OCI-LY1 (cell line): ENCODE measurements at regions not wholly inside any gene's neighbourhood (a gene's known extent, or its start where the extent isn't known, plus 50 kb on each side); places are given as distances from the start of the nearest gene placed in this dataset.

ENCODE experiments used
- H2AFZ ChIP-seq: fragments of 200-600 bp; sonication (generic), shearing (Covaris generic); 2 replicates; pipeline ENCODE4 v1.6.0; 2014; ENCODE audit warnings: antibody characterized with exemption, mild to moderate bottlenecking, low read length
- H3F3A ChIP-seq: fragments of 200-600 bp; sonication (generic), shearing (Covaris generic); 2 replicates; pipeline ENCODE4 v1.6.0; 2014; ENCODE audit warnings: mild to moderate bottlenecking, antibody characterized with exemption, low read length, moderate library complexity; ENCODE audit not compliant: insufficient read depth
- H3K27ac ChIP-seq: fragments of 200-600 bp; sonication (generic); 2 replicates; pipeline ENCODE4 v1.5.1; 2014; ENCODE audit warnings: low read length, mixed run types, mild to moderate bottlenecking, low read depth; ENCODE audit not compliant: poor library complexity, severe bottlenecking
- H3K27me3 ChIP-seq: fragments of 200-600 bp; sonication (generic); 2 replicates; pipeline ENCODE4 v1.6.0; 2014; ENCODE audit warnings: antibody characterized with exemption, mild to moderate bottlenecking, low read length, moderate library complexity; ENCODE audit not compliant: insufficient read depth
- H3K36me3 ChIP-seq: fragments of 200-600 bp; sonication (generic); 2 replicates; pipeline ENCODE4 v1.6.1; 2014; ENCODE audit warnings: mild to moderate bottlenecking, antibody characterized with exemption, low read length, moderate library complexity, mixed read lengths; ENCODE audit not compliant: insufficient read depth
- H3K4me1 ChIP-seq: fragments of 200-600 bp; sonication (generic); 2 replicates; pipeline ENCODE4 v1.5.1; 2014; ENCODE audit warnings: mild to moderate bottlenecking, low read length, moderate library complexity; ENCODE audit not compliant: insufficient read depth, severe bottlenecking
- H3K4me2 ChIP-seq: fragments of 200-600 bp; sonication (generic), shearing (Covaris generic); 2 replicates; pipeline ENCODE4 v1.6.1; 2014; ENCODE audit warnings: low read length
- H3K4me3 ChIP-seq: fragments of 200-600 bp; sonication (generic); 2 replicates; pipeline ENCODE4 v1.5.1; 2014; ENCODE audit warnings: low read length, low read depth, mild to moderate bottlenecking, mixed read lengths; ENCODE audit not compliant: poor library complexity, severe bottlenecking
- H3K79me2 ChIP-seq: fragments of 200-600 bp; shearing (Covaris generic); 2 replicates; pipeline ENCODE4 v1.6.1; 2016; ENCODE audit warnings: mixed run types, low read length, mixed read lengths; ENCODE audit not compliant: insufficient read depth
- H3K9ac ChIP-seq: fragments of 200-600 bp; sonication (generic), shearing (Covaris generic); 2 replicates; pipeline ENCODE4 v1.6.1; 2014; ENCODE audit warnings: mild to moderate bottlenecking, low read length, mixed read lengths
- H3K9me2 ChIP-seq: fragments of 200-600 bp; sonication (generic), shearing (Covaris generic); 2 replicates; pipeline ENCODE4 v1.6.1; 2014; ENCODE audit warnings: low read depth, mild to moderate bottlenecking, low read length, mixed read lengths
- H3K9me3 ChIP-seq: fragments of 200-600 bp; shearing (Covaris generic); 2 replicates; pipeline ENCODE4 v1.6.1; 2014; ENCODE audit warnings: low read length, mixed read lengths
- H4K20me1 ChIP-seq: fragments of 200-600 bp; sonication (generic), shearing (Covaris generic); 2 replicates; pipeline ENCODE4 v1.6.0; 2016; ENCODE audit warnings: mild to moderate bottlenecking, low read length; ENCODE audit not compliant: insufficient read depth
- CTCF ChIP-seq: fragments of 200-600 bp; sonication (generic), shearing (Covaris generic); IDR thresholded peaks from 2 replicates; pipeline ENCODE4 v1.5.1; 2017; ENCODE audit warnings: mild to moderate bottlenecking, antibody characterized with exemption, low read length, moderate library complexity, mixed read lengths
- EZH2 ChIP-seq: fragments of 200-600 bp; sonication (generic), shearing (Covaris generic); IDR thresholded peaks from 2 replicates; pipeline ENCODE4 v1.8.0; 2017; ENCODE audit warnings: borderline replicate concordance, mixed run types, mild to moderate bottlenecking, antibody characterized with exemption, low read length, moderate library complexity, mixed read lengths

GRCh38 chr13:30072818-30073186 is 222.4 kb upstream of the UBL3 start:
- no peaks in the 10 kb centered on the region for H3K9me3 ChIP-seq
- H3K27ac ChIP-seq, result no peak overlapping the region
- H3K27me3 ChIP-seq, result 0 out of 2 replicates have a peak, but pooled peaks cover 3% of the 10 kb centered on the region
- TF ChIP-seq CTCF (no peak), EZH2 (no peak)
- no peaks in the 10 kb centered on the region for H3K9me2 ChIP-seq
- no peak overlapping the region for H3K4me3 ChIP-seq
- no peak overlapping the region for H3K4me2 ChIP-seq
- H3K36me3 ChIP-seq, result no peaks in the 10 kb centered on the region
- H3K9ac ChIP-seq, result no peak overlapping the region
- no peaks in the 10 kb centered on the region for H3K79me2 ChIP-seq
- no peaks in the 10 kb centered on the region for H3F3A ChIP-seq
- no peaks in the 10 kb centered on the region for H4K20me1 ChIP-seq
- H3K4me1 ChIP-seq, result no peaks in the 10 kb centered on the region
- H2AFZ ChIP-seq, result no peak overlapping the region

GRCh38 chr13:30071969-30072817 is 221.8 kb upstream of the UBL3 start:
- Histone ChIP-seq H3K4me2 (no peak overlapping the region), H3K36me3 (no peaks in the 10 kb centered on the region), H3K9me2 (no peaks in the 10 kb centered on the region), H3K79me2 (no peaks in the 10 kb centered on the region), H3K27ac (no peak overlapping the region), H3K4me1 (no peaks in the 10 kb centered on the region), H3K9me3 (no peaks in the 10 kb centered on the region), H4K20me1 (no peaks in the 10 kb centered on the region), H3F3A (no peaks in the 10 kb centered on the region), H3K27me3 (0 out of 2 replicates have a peak, but pooled peaks cover 3% of the 10 kb centered on the region), H2AFZ (no peak overlapping the region), H3K9ac (no peak overlapping the region), H3K4me3 (no peak overlapping the region)
- TF ChIP-seq CTCF (no peak), EZH2 (no peak)

- Histone ChIP-seq H3K27me3 (no peaks in the 10 kb centered on the region), H3K27ac (no peak overlapping the region), H3K36me3 (no peaks in the 10 kb centered on the region), H4K20me1 (no peaks in the 10 kb centered on the region), H2AFZ (no peak overlapping the region), H3K4me2 (no peak overlapping the region), H3K9me3 (no peaks in the 10 kb centered on the region), H3K4me1 (no peaks in the 10 kb centered on the region), H3K79me2 (no peaks in the 10 kb centered on the region), H3K9ac (no peak overlapping the region), H3K4me3 (no peak overlapping the region), H3K9me2 (no peaks in the 10 kb centered on the region), H3F3A (no peaks in the 10 kb centered on the region)
- TF ChIP-seq EZH2, result no peak
- TF ChIP-seq CTCF, result no peak
Measured at GRCh38 chr13:30065181-30065580, 214.8 kb upstream of the UBL3 start.
